H7 (cell line): ENCODE measurements at regions not wholly inside any gene's neighbourhood (a gene's known extent, or its start where the extent isn't known, plus 50 kb on each side); places are given as distances from the start of the nearest gene placed in this dataset.

Experiments
- DNase-seq: peaks from one replicate; pipeline ENCODE4 v3.0.0; 2012
- H3K27me3 ChIP-seq: 2 replicates; pipeline ENCODE4 v1.6.0; 2011; ENCODE audit warnings: mild to moderate bottlenecking, low read length; ENCODE audit not compliant: control insufficient read depth, insufficient read depth
- H3K36me3 ChIP-seq: replicated peaks from 2 replicates; pipeline ENCODE4 v1.5.1; 2011; ENCODE audit warnings: low read length; ENCODE audit not compliant: control insufficient read depth, insufficient read depth
- H3K4me3 ChIP-seq: 2 replicates; pipeline ENCODE4 v1.5.1; 2011; ENCODE audit warnings: low read depth, mild to moderate bottlenecking, control low read depth, low read length, moderate library complexity; ENCODE audit not compliant: insufficient read depth

DNA sequence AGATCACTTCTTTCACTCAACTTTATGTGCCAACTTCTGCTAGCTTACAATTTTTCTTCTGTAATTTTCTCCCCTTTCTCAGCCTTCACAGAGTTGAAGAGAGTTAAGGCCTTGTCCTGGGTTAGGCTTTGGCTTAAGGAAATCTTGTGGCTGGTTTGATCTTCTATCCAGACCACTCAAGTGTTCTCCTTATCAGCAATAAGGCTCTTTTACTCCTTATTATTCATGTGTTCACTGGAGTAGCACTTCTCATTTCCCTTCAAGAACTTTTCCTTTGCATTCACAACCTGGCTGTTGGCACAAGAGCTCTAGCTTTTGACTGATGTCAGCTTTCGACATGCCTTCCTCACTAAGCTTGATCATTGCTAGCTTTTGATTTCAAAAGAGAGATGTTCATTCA, 86.9 kb upstream of the ALDH1B1 start:
- Histone ChIP-seq H3K36me3 (no peaks in the 10 kb centered on the region), H3K27me3 (no peaks in the 10 kb centered on the region; the same call in 1 of the 2 replicates), H3K4me3 (no peak overlapping the region)
- DNase-seq, result no peak

DNA sequence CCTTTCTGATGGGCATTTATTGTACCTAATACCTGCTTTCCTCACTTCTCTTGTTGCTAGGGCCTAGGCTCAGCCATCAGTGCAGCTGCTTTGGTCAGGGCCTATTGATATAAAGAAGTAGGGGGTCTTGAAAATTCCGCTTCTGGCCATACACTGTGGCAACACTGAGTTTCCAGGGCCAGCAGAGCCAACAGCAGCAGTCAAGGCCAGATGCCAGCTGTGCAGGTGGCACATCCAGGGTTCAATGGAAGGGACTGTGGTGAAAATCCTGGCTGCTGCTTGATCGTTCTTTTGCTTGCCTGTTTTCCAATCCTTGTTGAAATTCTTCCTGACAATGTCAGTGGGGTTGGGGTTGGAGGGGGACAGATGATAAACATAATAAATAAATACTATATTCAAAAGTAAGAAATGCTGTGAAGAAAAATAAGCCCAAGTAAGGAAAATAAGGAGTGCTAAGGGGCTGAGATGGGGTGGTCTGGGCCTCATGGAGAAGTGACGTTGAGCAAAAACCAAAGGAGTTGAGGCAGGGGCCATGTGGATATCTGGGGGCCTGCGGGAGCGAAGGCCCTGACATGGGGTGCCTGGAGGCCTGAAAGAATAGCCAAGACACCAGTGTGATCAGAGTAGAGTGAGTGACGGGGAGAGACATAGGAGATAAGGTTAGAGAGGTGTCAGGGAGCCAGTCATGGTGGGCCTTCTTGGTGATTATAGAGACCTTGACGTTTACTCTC, 91.0 kb upstream of the ALDH1B1 start:
- Histone ChIP-seq H3K36me3 (no peaks in the 10 kb centered on the region), H3K27me3 (no peaks in the 10 kb centered on the region; the same call in 1 of the 2 replicates), H3K4me3 (no peak overlapping the region)
- DNase-seq, result no peak

DNA sequence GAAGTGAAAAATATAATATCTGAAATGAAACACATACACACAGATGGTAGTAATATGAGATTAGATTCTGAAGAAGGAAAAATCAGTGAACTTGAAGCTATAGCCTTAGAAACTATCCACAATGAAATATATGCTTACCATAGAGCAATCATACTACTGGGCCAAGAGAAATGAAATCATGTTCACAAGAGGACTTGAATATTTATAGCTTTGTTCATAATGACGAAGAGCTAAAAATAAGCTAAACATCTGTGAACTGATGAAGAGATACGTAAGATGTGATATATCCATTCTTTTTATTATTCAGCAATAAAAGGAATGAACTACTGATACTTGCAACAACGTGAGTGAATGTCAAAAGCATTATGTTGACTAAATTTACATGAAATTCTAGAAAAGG, 92.6 kb upstream of the ALDH1B1 start:
- DNase-seq, result no peak
- Histone ChIP-seq H3K27me3 (peaks cover 3% of the 10 kb centered on the region), H3K4me3 (no peak overlapping the region), H3K36me3 (no peaks in the 10 kb centered on the region)

DNA sequence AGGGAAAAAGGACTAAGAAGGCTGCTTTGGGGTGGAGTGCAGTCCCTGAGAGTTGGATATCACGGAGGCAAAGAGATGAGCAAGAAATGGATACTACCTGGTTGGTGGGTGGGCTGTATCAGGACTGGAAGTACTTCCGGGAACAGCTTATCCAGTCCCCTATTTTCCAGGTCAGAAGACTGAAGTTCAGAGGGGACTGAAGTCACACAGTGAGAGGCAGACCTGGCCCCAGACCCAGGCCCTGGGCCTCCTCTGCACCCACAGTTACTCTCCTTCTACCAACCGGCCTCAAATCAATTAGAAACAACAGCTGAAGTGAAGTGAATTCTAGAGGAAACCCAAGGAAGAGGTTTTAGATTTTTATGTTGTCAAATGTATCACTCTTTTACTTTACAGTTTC, 93.6 kb upstream of the ALDH1B1 start:
- Histone ChIP-seq H3K4me3 (no peak overlapping the region), H3K36me3 (no peaks in the 10 kb centered on the region), H3K27me3 (peaks cover 3% of the 10 kb centered on the region)
- DNase-seq, result no peak

DNA sequence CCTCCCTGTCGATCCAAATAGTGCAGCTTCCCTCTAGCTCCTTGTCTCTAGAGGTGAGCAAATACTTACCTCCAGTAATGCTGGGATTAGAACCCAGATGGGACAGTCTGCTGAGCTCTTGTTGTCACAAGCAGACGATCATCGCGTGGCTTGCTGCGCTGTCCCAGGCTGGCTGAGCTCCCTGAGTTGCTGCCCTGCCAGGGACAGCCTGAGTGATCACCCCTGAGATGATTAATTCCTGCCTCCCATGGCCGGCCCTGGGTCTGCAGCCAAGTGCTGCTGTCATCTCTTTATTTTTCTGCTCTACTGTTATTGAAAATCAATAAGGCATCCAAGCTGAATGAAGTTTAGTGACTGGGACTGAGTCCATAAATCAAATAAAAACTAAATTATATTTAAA, 94.0 kb upstream of the ALDH1B1 start:
- no peak overlapping the region for H3K4me3 ChIP-seq
- no peaks in the 10 kb centered on the region for H3K36me3 ChIP-seq
- no peak for DNase-seq
- peaks cover 3% of the 10 kb centered on the region for H3K27me3 ChIP-seq

DNA sequence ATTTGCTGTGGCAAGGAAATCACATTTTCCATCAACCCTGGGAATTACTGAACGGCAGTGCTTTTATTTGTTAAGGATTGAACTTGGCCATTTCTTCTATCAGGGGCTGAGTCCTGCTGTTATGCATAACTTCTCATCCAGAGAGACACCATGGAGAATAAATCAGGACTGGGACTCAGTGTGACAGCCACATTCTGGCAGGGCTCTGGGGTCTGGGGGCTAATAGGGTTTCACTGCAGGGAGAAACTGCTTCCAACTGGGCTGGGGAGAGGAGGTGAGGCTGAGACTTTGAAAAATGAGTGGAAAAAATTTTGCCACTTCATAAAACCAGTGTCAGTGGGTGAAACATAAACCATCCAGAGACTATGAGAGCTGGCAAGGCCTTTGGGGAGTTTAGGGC, 95.7 kb upstream of the ALDH1B1 start:
- DNase-seq, result no peak
- Histone ChIP-seq H3K4me3 (no peak overlapping the region), H3K27me3 (peaks cover 3% of the 10 kb centered on the region), H3K36me3 (no peaks in the 10 kb centered on the region)

DNA sequence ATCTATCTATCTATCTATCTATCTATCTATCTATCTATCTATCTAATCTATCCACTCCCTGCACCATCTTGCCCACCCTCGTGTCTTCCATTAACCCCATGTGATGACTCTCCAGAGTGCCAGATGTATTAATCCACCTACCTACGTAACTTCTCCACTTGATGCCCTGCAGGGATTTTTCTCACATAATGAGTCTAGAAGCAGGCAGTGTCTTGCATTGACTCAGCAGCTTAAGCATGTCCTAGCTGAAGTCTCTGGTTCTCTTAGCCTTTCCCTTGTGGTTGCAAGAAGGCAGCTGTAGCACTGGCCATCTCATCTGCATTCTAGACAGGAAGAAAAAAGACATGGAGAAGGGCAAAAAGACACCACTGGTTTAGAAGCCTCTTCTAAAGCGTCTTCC, 96.7 kb upstream of the ALDH1B1 start:
- Histone ChIP-seq H3K4me3 (no peak overlapping the region), H3K36me3 (no peaks in the 10 kb centered on the region), H3K27me3 (peaks cover 3% of the 10 kb centered on the region)
- no peak for DNase-seq

DNA sequence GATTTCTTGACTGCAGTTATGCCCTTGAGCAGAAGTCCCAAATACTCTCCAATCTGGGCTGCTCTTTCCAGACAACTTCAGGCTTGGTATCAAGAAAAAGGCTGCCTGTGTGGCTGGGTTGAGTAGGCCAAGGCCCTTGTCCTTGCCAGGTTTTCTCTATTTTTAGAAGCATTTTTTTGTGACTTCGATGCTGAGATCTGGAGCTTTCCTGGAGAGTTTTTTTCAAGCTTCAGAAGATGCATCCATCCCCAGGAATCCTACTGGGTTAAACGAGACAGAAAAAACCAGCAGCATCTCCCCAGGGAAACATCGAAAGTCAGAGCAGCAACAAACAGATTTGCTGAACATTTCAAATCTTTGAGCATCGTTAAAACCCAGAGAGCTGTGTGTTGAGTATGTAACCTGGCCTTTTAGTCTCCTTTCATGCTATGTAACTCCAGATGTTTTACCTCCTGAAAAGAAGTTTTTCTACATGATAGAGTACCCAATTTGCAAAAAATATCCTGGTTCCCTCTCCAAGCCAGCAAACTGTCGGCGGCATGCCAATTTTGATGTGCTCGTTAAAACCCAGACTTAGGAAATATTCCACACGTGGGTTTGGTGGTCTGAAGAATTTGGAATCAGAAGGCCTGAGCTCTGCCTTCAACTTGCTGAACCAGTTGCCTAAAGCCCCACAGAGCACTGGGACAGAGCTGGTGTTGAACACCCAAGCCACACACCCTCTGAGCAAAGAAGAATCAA, 98.1 kb upstream of the ALDH1B1 start:
- DNase-seq, result no peak
- H3K4me3 ChIP-seq, result no peak overlapping the region
- peaks cover 3% of the 10 kb centered on the region for H3K27me3 ChIP-seq
- H3K36me3 ChIP-seq, result no peaks in the 10 kb centered on the region

DNA sequence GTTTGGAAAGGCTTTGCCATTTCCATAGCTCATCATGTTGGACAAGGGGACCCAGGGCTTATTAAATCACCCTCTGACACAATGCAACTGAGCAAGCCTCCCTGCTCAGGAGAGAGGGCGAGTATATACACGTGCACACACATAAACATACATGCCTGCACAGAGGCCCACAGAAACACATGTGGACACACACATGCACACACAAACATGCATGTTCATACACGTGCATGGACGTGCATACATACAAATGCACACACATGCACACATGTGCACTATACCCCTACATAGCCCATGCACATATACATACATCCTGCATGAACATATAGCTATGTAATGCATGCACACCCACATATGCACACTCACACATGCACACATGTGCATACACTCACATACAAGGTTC, 99.5 kb upstream of the ALDH1B1 start:
- no peak for DNase-seq
- Histone ChIP-seq H3K36me3 (no peaks in the 10 kb centered on the region), H3K4me3 (no peak overlapping the region), H3K27me3 (peaks cover 3% of the 10 kb centered on the region; the same call in 1 of the 2 replicates)

DNA sequence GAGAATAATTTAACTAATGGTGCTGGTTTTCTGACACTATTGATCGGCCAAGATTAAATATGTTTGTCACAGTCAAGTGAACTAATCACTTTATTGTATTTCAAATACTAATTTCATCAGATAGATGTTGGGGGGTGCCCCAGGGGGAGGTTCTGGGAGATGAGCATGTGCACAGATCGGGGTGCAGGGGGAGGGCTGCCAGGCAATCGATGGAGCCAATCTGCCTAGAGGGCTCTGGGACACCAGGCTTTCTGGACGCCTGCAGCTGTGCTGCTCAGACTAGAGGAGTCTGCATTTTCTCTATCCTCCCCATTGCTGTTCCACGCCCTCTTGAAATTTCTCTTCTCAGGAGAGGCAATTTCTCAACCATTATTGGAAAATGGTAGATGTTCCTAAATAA, 100.0 kb upstream of the ALDH1B1 start:
- H3K36me3 ChIP-seq, result no peaks in the 10 kb centered on the region
- DNase-seq, result no peak
- H3K4me3 ChIP-seq, result no peak overlapping the region
- peaks cover 3% of the 10 kb centered on the region; the same call in 1 of the 2 replicates for H3K27me3 ChIP-seq

DNA sequence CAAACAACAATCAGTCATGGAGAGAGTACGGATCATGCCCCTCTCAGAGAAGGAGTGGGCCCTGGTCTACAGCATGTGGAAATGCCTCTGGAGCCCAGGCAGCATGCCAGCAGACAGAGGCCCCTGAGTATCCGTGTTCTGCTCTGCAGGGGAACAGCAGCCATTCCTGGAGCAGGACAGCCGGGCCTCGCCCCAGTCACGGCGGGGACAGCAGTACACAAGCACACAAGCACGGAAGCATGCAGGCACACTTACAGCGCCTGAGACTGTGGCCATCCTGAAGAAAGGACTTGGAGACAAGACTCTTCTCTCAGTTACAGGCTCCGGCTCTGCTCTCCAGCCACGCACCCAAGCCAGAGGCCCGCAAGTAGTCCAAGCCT, 102.6 kb upstream of the ALDH1B1 start:
- Histone ChIP-seq H3K36me3 (no peaks in the 10 kb centered on the region), H3K27me3 (no peaks in the 10 kb centered on the region; the same call in 1 of the 2 replicates)
- no peak for DNase-seq

DNA sequence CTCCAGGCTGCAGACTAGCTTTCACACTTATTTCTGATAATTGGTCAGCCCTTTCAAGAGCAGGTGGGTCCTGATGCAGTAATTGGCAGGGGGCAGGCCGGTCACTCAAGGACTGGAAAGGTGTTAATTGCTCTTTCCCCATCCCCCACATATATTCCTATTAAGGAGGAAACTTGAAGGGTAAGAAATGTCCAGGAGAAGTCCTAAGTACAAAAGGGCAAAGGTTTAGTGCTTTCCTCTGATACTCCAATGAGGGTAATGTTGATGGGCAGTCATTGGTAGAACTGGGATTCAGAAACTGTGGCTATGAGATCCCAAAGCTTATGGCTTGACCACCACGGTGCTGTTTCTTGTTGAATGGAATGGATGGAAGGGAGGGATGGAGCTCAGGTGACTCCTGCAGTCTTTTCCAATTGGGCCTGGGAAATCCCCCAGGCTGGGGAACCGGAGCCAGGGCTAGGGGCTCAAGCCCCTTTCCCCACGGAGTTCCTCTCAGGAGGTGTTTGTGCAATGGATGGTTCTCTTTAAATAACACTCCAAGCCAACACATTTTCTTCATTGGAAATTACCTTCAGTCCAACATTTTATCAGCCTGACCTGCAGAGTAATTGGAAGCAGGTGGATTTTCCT, 103.2 kb upstream of the ALDH1B1 start:
- Histone ChIP-seq H3K4me3 (no peak overlapping the region), H3K36me3 (no peaks in the 10 kb centered on the region), H3K27me3 (no peaks in the 10 kb centered on the region; the same call in 1 of the 2 replicates)
- DNase-seq, result no peak

More for the DNA sequence above, 102.6 kb upstream of the ALDH1B1 start:
- no peak overlapping the region for H3K4me3 ChIP-seq

DNA sequence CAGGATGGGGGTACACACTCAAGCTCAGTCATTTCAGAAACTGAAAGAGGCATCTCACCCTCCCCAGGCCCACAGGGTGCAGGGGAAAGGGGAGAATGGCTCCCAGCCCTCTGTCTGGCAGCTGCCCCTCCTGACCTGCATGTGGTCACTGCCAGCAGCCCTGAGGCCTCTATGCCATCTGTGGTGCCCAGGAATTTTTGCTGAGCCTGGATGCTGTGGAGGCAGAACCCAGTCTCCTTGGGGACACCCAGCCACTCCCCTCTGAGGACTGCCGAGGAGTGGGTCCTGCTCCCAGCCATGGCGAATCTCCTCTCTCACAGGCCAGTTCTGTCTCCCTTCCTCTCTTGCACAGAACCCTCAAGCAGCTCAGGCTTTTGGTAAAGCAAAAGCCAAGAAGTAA, 104.0 kb upstream of the ALDH1B1 start:
- H3K4me3 ChIP-seq, result no peak overlapping the region
- no peaks in the 10 kb centered on the region; the same call in 1 of the 2 replicates for H3K27me3 ChIP-seq
- H3K36me3 ChIP-seq, result no peaks in the 10 kb centered on the region
- DNase-seq, result no peak

DNA sequence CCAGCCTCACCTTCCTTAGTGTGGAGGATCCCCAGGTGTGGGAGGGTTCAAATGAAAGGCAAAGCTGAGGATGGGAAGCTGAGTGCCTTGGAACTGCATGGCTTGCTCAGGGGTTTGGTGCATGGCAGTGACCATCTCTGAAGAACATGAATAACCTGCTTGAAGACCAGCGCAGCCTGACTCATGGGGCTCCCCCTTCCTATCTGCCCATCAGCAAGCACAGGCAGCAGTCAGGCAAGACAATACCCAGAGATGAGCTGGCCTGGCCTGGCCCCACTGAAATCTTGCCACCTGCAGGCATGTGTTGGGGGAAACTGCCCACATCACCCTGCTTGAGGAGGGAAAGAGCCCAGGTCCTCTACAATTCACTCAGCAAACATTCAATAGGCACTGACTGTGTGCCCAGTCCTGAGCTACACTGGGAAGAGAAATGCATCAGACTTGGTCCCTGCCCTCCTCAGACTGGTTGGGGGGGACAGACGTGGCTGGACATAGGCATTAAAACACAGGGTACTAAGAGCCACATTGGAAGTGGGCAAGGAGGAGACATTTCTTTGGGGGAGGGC, 105.0 kb upstream of the ALDH1B1 start:
- no peak for DNase-seq
- Histone ChIP-seq H3K4me3 (no peak overlapping the region), H3K36me3 (no peaks in the 10 kb centered on the region), H3K27me3 (no peaks in the 10 kb centered on the region; the same call in 1 of the 2 replicates)

DNA sequence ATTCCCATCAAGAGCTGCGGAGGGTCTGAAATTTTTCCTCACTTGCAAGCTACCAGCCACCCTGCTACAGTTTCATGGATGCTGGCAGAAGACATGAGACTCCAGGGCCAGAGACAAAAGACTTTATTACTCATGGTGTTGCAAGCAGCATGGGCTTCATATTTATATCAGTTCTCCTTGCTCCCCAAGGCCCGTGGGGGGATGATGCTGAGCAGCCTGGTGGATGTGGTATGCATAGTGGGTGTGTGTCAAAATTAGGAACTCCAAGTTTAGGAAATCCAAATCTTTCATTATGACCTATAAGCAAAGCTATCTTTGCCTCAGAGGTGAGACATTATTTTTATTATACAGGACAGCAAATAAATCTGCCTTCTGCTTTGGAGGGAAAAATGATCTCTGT, 105.7 kb upstream of the ALDH1B1 start:
- Histone ChIP-seq H3K4me3 (no peak overlapping the region), H3K27me3 (no peaks in the 10 kb centered on the region; the same call in 1 of the 2 replicates), H3K36me3 (no peaks in the 10 kb centered on the region)
- no peak for DNase-seq
